A549 (cell line): ENCODE measurements at regions not wholly inside any gene's neighbourhood (a gene's known extent, or its start where the extent isn't known, plus 50 kb on each side); places are given as distances from the start of the nearest gene placed in this dataset.

Source experiments
- ATAC-seq, 2 experiments: fragments of 200-7000 bp in 1 of 2; fragments of >200 bp in 1 of 2; cut with Nextera tagmentation in 1 of 2; cut with Tn5 transposase in 1 of 2; 3 replicates each; pipeline versions ENCODE4 v1.8.0 to v1.9.1; 2018 to 2020; ENCODE audit warnings: mild to moderate bottlenecking in 1 of 2, moderate library complexity in 1 of 2
- CTCF ChIA-PET: fragments of 300-600 bp; sonication (Branson Sonifier 250); formaldehyde crosslinking; extraction: SDS; loops from one replicate; lab custom pipeline; 2021; ENCODE audit warnings: antibody characterized with exemption, inconsistent platforms; lab: Yijun Ruan, JAX
- POLR2A ChIA-PET: fragments of 350-600 bp; formaldehyde crosslinking; extraction: SDS; loops from one replicate; lab custom pipeline; 2021; ENCODE audit warnings: antibody characterized with exemption, inconsistent platforms; lab: Yijun Ruan, JAX
- DNase-seq, 2 experiments: peaks; one replicate each; pipeline versions ENCODE4 v3.0.0 to v3.0.0-alpha.2; 2011 to 2016; ENCODE audit warnings: low read depth in 1 of 2, low spot score in 1 of 2
- FAIRE-seq: peaks from 2 replicates; lab custom pipeline; 2011; peaks lifted over from hg19 to GRCh38; lab: Jason Lieb, UNC
- H3K27ac ChIP-seq, 2 experiments: fragments of >200 bp; sonication (Bioruptor Twin); formaldehyde crosslinking; 3 replicates each; pipeline ENCODE4 v1.5.1; 2016 to 2017
- H3K4me1 ChIP-seq: fragments of >200 bp; sonication (Bioruptor Twin); formaldehyde crosslinking; 3 replicates; pipeline ENCODE4 v1.6.1; 2016
- H3K4me2 ChIP-seq: fragments of >200 bp; sonication (Bioruptor Twin); formaldehyde crosslinking; 3 replicates; pipeline ENCODE4 v1.6.1; 2016
- H3K4me3 ChIP-seq: fragments of >200 bp; sonication (Bioruptor Twin); formaldehyde crosslinking; 3 replicates; pipeline ENCODE4 v1.5.1; 2016
- H3K9me3 ChIP-seq: fragments of >200 bp; sonication (Bioruptor Twin); formaldehyde crosslinking; 3 replicates; pipeline ENCODE4 v1.6.1; 2016
- CBX2 ChIP-seq: fragments of 200-600 bp; sonication (generic); IDR thresholded peaks from 2 replicates; pipeline ENCODE4 v1.6.1; 2016; ENCODE audit warnings: low read depth, mild to moderate bottlenecking, borderline replicate concordance
- CHD2 ChIP-seq: fragments of 150-350 bp; IDR thresholded peaks from 2 replicates; pipeline ENCODE4 v1.6.1; 2014; ENCODE audit warnings: low read length; ENCODE audit not compliant: partially characterized antibody
- CTCF ChIP-seq: fragments of >200 bp; sonication (Bioruptor Twin); formaldehyde crosslinking; IDR thresholded peaks from 3 replicates; pipeline ENCODE4 v1.5.1; 2016
- EHMT2 ChIP-seq: fragments of 200-600 bp; sonication (generic); IDR thresholded peaks from 2 replicates; pipeline ENCODE4 v1.6.1; 2016; ENCODE audit warnings: antibody characterized with exemption, low read depth, mild to moderate bottlenecking, moderate library complexity
- ELK1 ChIP-seq: fragments of 150-350 bp; IDR thresholded peaks from 2 replicates; pipeline ENCODE4 v1.6.1; 2014; ENCODE audit warnings: low read depth, mild to moderate bottlenecking, low read length
- ESRRA ChIP-seq: fragments of 150-350 bp; IDR thresholded peaks from 2 replicates; pipeline ENCODE4 v1.6.1; 2014; ENCODE audit warnings: mild to moderate bottlenecking, low read length, borderline replicate concordance
- FOSL2 ChIP-seq, 2 experiments: fragments of 450-650 bp in 1 of 2; fragments of >200 bp in 1 of 2; sonication (Bioruptor Twin) in 1 of 2; formaldehyde crosslinking; IDR thresholded peaks; 2 replicates each; pipeline versions ENCODE4 v1.5.0 to v1.6.1; 2016 to 2020; ENCODE audit warnings: mild to moderate bottlenecking in 1 of 2, moderate library complexity in 1 of 2
- HEYL ChIP-seq: fragments of 250-450 bp; sonication (Bioruptor Pico); IDR thresholded peaks from 2 replicates; pipeline ENCODE4 v1.8.0; 2021; ENCODE audit warnings: mild to moderate bottlenecking, moderate library complexity
- HOXB13 ChIP-seq: fragments of 250-450 bp; sonication (Bioruptor Pico); IDR thresholded peaks from 2 replicates; pipeline ENCODE4 v1.5.0; 2020; ENCODE audit warnings: low read depth, mild to moderate bottlenecking, moderate library complexity
- JUN ChIP-seq, 2 experiments: fragments of >200 bp; sonication (Bioruptor Twin); formaldehyde crosslinking; IDR thresholded peaks; 2 replicates in 1 of 2; 3 replicates in 1 of 2; pipeline ENCODE4 v1.6.1; 2016 to 2017
- POLR2AphosphoS2 ChIP-seq: conservative IDR thresholded peaks from 2 replicates; pipeline ENCODE4 v1.6.1; 2012; ENCODE audit warnings: low read length, improper control_type of control experiment, inconsistent platforms
- RAD21 ChIP-seq, 2 experiments: fragments of >200 bp in 1 of 2; sonication (Bioruptor Twin) in 1 of 2; formaldehyde crosslinking in 1 of 2; IDR thresholded peaks in 1 of 2; conservative IDR thresholded peaks in 1 of 2; 2 replicates in 1 of 2; 3 replicates in 1 of 2; pipeline ENCODE4 v1.6.1; 2012 to 2018; ENCODE audit warnings: inconsistent platforms in 1 of 2
- RCOR1 ChIP-seq: fragments of 150-350 bp; IDR thresholded peaks from 2 replicates; pipeline ENCODE4 v1.6.1; 2014; ENCODE audit warnings: antibody characterized with exemption, low read length, low read depth
- RFX5 ChIP-seq: fragments of 450-650 bp; IDR thresholded peaks from 2 replicates; pipeline ENCODE4 v1.7.1; 2014; ENCODE audit warnings: antibody characterized with exemption, mild to moderate bottlenecking, moderate library complexity
- SMC3 ChIP-seq: fragments of >200 bp; sonication (Bioruptor Twin); formaldehyde crosslinking; IDR thresholded peaks from 3 replicates; pipeline ENCODE4 v1.6.1; 2018; ENCODE audit warnings: inconsistent platforms
- TFCP2L1 ChIP-seq: fragments of 250-450 bp; sonication (Bioruptor Pico); IDR thresholded peaks from 2 replicates; pipeline ENCODE4 v1.5.0; 2021; ENCODE audit warnings: mild to moderate bottlenecking
- WGBS: methylation state at CpG from one replicate; pipeline ENCODE4 v1.1.6; 2017; ENCODE audit errors: missing lambda C conversion rate; 5-methylcytosine and 5-hydroxymethylcytosine counted together
- TF ChIP-seq, protein P1 (sequence below): fragments of >200 bp; sonication (Bioruptor Twin); formaldehyde crosslinking; IDR thresholded peaks from 2 replicates; pipeline ENCODE4 v1.6.1; 2016
- TF ChIP-seq, protein P2 (sequence below): IDR thresholded peaks from 2 replicates; pipeline ENCODE4 v1.6.1; 2012
- TF ChIP-seq, protein P3 (sequence below): fragments of 250-450 bp; sonication (Bioruptor Pico); IDR thresholded peaks from 2 replicates; pipeline ENCODE4 v1.5.0; 2020; ENCODE audit warnings: low read depth, mild to moderate bottlenecking, moderate library complexity
- TF ChIP-seq, protein P4 (sequence below): IDR thresholded peaks from 2 replicates; pipeline ENCODE4 v1.6.1; 2012; ENCODE audit warnings: low read depth, borderline replicate concordance

- H3K9me3 ChIP-seq: peaks cover 7% of the 10 kb centered on the region; the same call in 1 of the 3 replicates
- H3K4me1 ChIP-seq: no peaks in the 10 kb centered on the region
- no peak overlapping the region for H3K4me2 ChIP-seq
- DNase-seq: peak in 1 of 2 experiments; percentile 55
- ChIA-PET CTCF (interaction anchor here (0.8 to 1.9 kb wide), 7 partner anchors 12 to 222 kb away, joined by 3 to 9 read pairs (median 4); no protein-coding TSS in a partner anchor), POLR2A (no interaction called here)
- H3K27ac ChIP-seq: no peak overlapping the region
- WGBS: 2% methylated on average over 3 of the region's 3 CpGs
- no peak overlapping the region for H3K4me3 ChIP-seq
- TF ChIP-seq HEYL (CRISPR knock-in tag) (no peak), EHMT2 (no peak), TFCP2L1 (no peak), SMC3 (peak; percentile 68), POLR2AphosphoS2 (no peak), CTCF (peak; percentile 75), JUN (IDR thresholded peaks at IDR 0.05) (no peak), RAD21 (conservative IDR thresholded peaks at IDR 0.05 in 1 of 2, IDR thresholded peaks at IDR 0.05 in 1 of 2) (peak; percentile 74 to 82), ESRRA (no peak), RCOR1 (no peak), FOSL2 (IDR thresholded peaks at IDR 0.05) (no peak), FOSL2 (CRISPR knock-in tag; IDR thresholded peaks at IDR 0.05) (no peak)
- FAIRE-seq: no peak
- ATAC-seq: peak; percentile 40 to 83; a peak in 3 of 6 replicates
These were observed 337.9 kb downstream of the AACS start for GRCh38 chr12:125402874-125403789.

DNA sequence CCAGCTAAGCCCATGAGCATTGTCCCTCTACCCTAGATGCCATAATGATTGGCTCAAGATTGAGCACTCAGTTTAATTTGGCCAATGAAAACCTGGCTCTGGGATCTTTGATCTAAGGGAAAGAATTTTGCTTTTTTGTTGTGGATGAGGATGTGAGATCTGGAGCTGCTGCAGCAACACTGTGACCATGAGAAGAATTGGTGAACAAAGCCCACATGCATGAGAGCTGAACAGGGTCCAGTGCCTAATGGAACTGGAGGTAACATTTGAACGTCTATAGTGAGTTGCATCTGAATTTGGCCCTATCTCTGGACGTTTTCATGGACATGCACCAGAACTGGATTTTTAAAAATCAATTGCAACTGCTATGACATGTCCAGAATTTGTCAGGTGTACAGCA is 338.6 kb downstream of the AACS start:
- no peak overlapping the region for H3K4me3 ChIP-seq
- WGBS: 4% methylated on average over 2 of the region's 2 CpGs
- TF ChIP-seq CBX2: no peak
- no peak for TF ChIP-seq HOXB13 (CRISPR knock-in tag)
- TF ChIP-seq, protein P1, sequence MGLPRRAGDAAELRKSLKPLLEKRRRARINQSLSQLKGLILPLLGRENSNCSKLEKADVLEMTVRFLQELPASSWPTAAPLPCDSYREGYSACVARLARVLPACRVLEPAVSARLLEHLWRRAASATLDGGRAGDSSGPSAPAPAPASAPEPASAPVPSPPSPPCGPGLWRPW: no peak
- no peaks in the 10 kb centered on the region for H3K4me1 ChIP-seq
- no peak for FAIRE-seq
- ATAC-seq: no peak
- H3K4me2 ChIP-seq: no peak overlapping the region
- H3K9me3 ChIP-seq: 0 out of 3 replicates have a peak, but pooled peaks cover 7% of the 10 kb centered on the region
- DNase-seq: no peak
- H3K27ac ChIP-seq: no peak overlapping the region
- POLR2A ChIA-PET: no interaction called here
- CTCF ChIA-PET: interaction anchor here (1.0 to 1.9 kb wide), 3 partner anchors 13 to 220 kb away, joined by 3 to 9 read pairs (median 3); no protein-coding TSS in a partner anchor

- no peak for ATAC-seq
- Histone ChIP-seq H3K27ac (no peak overlapping the region), H3K9me3 (0 out of 3 replicates have a peak, but pooled peaks cover 7% of the 10 kb centered on the region), H3K4me1 (no peaks in the 10 kb centered on the region), H3K4me3 (no peak overlapping the region), H3K4me2 (no peak overlapping the region)
- no peak for FAIRE-seq
- TF ChIP-seq TFCP2L1 (no peak), SMC3 (no peak), CHD2 (no peak), RFX5 (no peak), ELK1 (no peak), HEYL (CRISPR knock-in tag) (no peak)
- TF ChIP-seq, protein P2, sequence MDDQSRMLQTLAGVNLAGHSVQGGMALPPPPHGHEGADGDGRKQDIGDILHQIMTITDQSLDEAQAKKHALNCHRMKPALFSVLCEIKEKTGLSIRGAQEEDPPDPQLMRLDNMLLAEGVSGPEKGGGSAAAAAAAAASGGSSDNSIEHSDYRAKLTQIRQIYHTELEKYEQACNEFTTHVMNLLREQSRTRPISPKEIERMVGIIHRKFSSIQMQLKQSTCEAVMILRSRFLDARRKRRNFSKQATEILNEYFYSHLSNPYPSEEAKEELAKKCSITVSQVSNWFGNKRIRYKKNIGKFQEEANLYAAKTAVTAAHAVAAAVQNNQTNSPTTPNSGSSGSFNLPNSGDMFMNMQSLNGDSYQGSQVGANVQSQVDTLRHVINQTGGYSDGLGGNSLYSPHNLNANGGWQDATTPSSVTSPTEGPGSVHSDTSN: no peak
- TF ChIP-seq, protein P3, sequence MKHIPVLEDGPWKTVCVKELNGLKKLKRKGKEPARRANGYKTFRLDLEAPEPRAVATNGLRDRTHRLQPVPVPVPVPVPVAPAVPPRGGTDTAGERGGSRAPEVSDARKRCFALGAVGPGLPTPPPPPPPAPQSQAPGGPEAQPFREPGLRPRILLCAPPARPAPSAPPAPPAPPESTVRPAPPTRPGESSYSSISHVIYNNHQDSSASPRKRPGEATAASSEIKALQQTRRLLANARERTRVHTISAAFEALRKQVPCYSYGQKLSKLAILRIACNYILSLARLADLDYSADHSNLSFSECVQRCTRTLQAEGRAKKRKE (CRISPR knock-in tag): no peak
- TF ChIP-seq, protein P4, sequence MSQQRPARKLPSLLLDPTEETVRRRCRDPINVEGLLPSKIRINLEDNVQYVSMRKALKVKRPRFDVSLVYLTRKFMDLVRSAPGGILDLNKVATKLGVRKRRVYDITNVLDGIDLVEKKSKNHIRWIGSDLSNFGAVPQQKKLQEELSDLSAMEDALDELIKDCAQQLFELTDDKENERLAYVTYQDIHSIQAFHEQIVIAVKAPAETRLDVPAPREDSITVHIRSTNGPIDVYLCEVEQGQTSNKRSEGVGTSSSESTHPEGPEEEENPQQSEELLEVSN: no peak
- WGBS: 3% methylated on average over 5 of the region's 5 CpGs
- DNase-seq: no peak
- CTCF ChIA-PET: interaction anchor here (1.6 kb wide), 1 partner anchor 223 kb away, joined by 4 read pairs; no protein-coding TSS in a partner anchor
- POLR2A ChIA-PET: no interaction called here
These were observed 340.9 kb downstream of the AACS start for GRCh38 chr12:125406131-125406530.
